Endothelial cell of umbilical vein (primary cell): ENCODE measurements at regions not wholly inside any gene's neighbourhood (a gene's known extent, or its start where the extent isn't known, plus 50 kb on each side); places are given as distances from the start of the nearest gene placed in this dataset.

Source experiments
- EZH2 ChIP-seq: IDR thresholded peaks from 2 replicates; pipeline ENCODE4 v1.6.1; 2012; ENCODE audit warnings: borderline replicate concordance, low read depth, mild to moderate bottlenecking, moderate library complexity, low read length, inconsistent platforms; ENCODE audit not compliant: severe bottlenecking
- JUN ChIP-seq: IDR thresholded peaks from 2 replicates; pipeline ENCODE4 v1.6.1; 2011; ENCODE audit warnings: borderline replicate concordance, low read depth; ENCODE audit not compliant: insufficient read length, insufficient read depth
- POLR2A ChIP-seq: IDR thresholded peaks from 2 replicates; pipeline ENCODE4 v1.6.1; 2012; ENCODE audit warnings: low read depth, mild to moderate bottlenecking, control low read depth, low read length
- TF ChIP-seq, protein P1 (sequence below), 2 donors: IDR thresholded peaks; 1 replicate in 1 of 2; 2 replicates in 1 of 2; pipeline ENCODE4 v1.5.1; 2011; ENCODE audit warnings: low read length in 2 of 2, mild to moderate bottlenecking in 2 of 2, moderate library complexity in 2 of 2, control low read depth in 1 of 2, inconsistent platforms in 1 of 2, low read depth in 1 of 2; ENCODE audit not compliant: insufficient read depth in 1 of 2; ENCODE audit errors: extremely low read depth in 1 of 2
- TF ChIP-seq, protein P2 (sequence below): IDR thresholded peaks from 2 replicates; pipeline ENCODE4 v1.6.1; 2011; ENCODE audit not compliant: insufficient read depth, insufficient read length

DNA sequence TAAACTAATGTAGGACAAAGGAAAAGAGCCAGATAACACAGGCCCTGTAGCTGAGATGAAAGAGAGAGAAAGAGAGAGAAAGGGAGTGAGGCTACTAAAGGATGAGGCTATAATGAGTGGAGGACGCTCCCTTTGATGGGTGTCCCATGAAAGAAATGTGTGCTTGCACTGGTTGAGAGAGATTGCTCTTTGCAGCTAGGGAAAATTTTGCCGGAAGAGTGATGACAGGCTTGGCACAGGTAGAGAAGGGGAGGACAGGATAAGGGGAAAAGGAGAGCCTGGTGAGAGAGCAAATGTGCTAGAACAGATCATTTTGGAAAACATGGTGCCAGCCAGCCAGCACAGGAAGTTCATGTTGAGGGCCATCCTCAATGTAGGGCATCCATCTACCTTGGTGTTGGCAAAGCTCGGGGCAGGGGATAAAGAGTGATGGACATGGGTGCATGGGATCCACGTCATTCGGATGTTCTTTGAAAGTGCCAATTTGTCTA, 248.6 kb downstream of the BTG1 start:
- no peak for TF ChIP-seq JUN
- TF ChIP-seq, protein P1, sequence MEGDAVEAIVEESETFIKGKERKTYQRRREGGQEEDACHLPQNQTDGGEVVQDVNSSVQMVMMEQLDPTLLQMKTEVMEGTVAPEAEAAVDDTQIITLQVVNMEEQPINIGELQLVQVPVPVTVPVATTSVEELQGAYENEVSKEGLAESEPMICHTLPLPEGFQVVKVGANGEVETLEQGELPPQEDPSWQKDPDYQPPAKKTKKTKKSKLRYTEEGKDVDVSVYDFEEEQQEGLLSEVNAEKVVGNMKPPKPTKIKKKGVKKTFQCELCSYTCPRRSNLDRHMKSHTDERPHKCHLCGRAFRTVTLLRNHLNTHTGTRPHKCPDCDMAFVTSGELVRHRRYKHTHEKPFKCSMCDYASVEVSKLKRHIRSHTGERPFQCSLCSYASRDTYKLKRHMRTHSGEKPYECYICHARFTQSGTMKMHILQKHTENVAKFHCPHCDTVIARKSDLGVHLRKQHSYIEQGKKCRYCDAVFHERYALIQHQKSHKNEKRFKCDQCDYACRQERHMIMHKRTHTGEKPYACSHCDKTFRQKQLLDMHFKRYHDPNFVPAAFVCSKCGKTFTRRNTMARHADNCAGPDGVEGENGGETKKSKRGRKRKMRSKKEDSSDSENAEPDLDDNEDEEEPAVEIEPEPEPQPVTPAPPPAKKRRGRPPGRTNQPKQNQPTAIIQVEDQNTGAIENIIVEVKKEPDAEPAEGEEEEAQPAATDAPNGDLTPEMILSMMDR (IDR thresholded peaks at IDR 0.05; ENCODE audit: extremely low read depth in 1 of 2, insufficient read depth in 1 of 2, low read depth in 1 of 2, low read length in 2 of 2), result no peak
- no peak for TF ChIP-seq EZH2
- no peak for TF ChIP-seq POLR2A
- TF ChIP-seq, protein P2, sequence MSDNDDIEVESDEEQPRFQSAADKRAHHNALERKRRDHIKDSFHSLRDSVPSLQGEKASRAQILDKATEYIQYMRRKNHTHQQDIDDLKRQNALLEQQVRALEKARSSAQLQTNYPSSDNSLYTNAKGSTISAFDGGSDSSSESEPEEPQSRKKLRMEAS, result no peak
